ENCODE measurements at regions not wholly inside any gene's neighbourhood (a gene's known extent, or its start where the extent isn't known, plus 50 kb on each side); places are given as distances from the start of the nearest gene placed in this dataset.

DNA sequence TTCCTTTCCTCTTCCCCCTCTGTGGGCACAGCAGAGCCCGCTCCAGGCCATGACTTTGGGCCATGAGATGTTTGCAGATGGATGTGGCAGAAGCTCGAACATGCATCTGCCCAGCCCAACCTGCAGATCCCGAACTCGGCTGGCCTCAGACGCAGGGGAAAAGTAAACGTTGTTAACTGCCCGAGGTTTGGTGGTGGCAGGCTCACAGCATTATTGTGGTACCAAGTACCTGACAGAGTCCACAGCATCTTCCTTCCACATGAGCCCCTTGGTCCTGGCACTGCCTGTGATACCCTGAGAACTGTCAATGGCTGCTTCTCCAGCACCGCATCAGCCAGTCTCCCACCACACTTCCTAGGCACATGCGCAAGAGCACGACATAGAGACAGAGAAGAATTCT, 424.3 kb downstream of the OCA2 start:
- Histone ChIP-seq H3K27me3 (no peaks in the 10 kb centered on the region), H3K4me3 (replicated peaks in 1 of 3) (no peak overlapping the region), H3K4me1 (no peaks in the 10 kb centered on the region), H3K9me3 (no peaks in the 10 kb centered on the region), H3K27ac (no peak overlapping the region), H3K36me3 (no peaks in the 10 kb centered on the region)
- TF ChIP-seq CTCF (IDR thresholded peaks at IDR 0.05) = no peak
- TF ChIP-seq POLR2A (IDR thresholded peaks at IDR 0.05) = no peak
- no peak for DNase-seq
- intact Hi-C loops (cut with DNase I) = no loop called here
- 69 to 84% methylated on average over 10 of the region's 10 CpGs for WGBS, 2 donors

DNA sequence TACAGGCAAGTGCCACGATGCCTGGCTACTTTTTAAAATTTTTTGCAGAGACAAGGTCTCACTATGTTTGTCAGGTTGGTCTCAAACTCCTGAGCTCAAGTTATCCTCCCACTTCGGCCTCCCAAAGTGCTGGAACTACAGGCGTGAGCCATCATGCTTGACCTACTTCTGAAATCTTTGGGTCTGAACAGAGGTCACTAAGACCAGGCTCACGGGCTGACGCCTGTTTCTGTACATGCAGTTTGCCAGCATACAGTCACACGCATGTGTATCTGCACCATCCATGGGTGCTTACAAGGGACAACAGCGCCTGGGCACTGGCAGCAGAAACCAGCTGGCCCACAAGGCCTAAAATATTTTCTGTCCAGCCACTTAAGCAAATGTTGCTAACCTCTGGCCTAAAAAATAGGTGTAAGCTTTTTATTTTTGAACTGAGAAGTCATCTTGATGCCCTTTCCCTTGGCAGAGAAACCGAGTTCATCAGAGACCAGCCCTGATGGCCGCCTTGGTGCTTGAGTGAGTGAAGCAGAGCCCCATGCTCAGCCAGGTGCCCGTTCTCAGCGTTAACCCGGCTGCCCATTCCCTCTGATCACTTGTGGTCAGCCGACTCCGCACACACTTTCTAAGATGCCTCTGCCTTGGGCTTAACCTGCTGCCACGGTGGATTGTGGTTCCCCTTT, 425.2 kb downstream of the OCA2 start:
- Histone ChIP-seq H3K27me3 (no peaks in the 10 kb centered on the region), H3K4me1 (no peaks in the 10 kb centered on the region), H3K9me3 (no peaks in the 10 kb centered on the region), H3K4me3 (replicated peaks in 1 of 3) (no peak overlapping the region), H3K27ac (no peak overlapping the region), H3K36me3 (no peaks in the 10 kb centered on the region)
- intact Hi-C loops (cut with DNase I) = no loop called here
- no peak for DNase-seq
- TF ChIP-seq POLR2A (IDR thresholded peaks at IDR 0.05) (no peak), CTCF (IDR thresholded peaks at IDR 0.05) (no peak)
- WGBS, 2 donors = 91 to 92% methylated on average over 15 of the region's 15 CpGs

GRCh38 chr15:27672537-27672936, 426.6 kb downstream of the OCA2 start:
- Histone ChIP-seq H3K27ac (no peak overlapping the region), H3K4me3 (replicated peaks in 1 of 3) (no peak overlapping the region), H3K9me3 (no peaks in the 10 kb centered on the region), H3K27me3 (no peaks in the 10 kb centered on the region), H3K4me1 (no peaks in the 10 kb centered on the region), H3K36me3 (no peaks in the 10 kb centered on the region)
- intact Hi-C loops (cut with DNase I) = no loop called here
- WGBS, 2 donors = 90 to 95% methylated on average over 6 to 8 of the region's 8 CpGs
- TF ChIP-seq POLR2A (IDR thresholded peaks at IDR 0.05) (no peak), CTCF (IDR thresholded peaks at IDR 0.05) (no peak)
- DNase-seq = no peak

- intact Hi-C loops (cut with DNase I) = no loop called here
- no peak for DNase-seq
- no peak overlapping the region for H3K27ac ChIP-seq
- no peaks in the 10 kb centered on the region for H3K9me3 ChIP-seq
- WGBS, 2 donors = 52 to 58% methylated on average over 13 of the region's 13 CpGs
- H3K4me3 ChIP-seq (replicated peaks in 1 of 3) = no peak overlapping the region
- H3K36me3 ChIP-seq = no peaks in the 10 kb centered on the region
- H3K4me1 ChIP-seq = no peaks in the 10 kb centered on the region
- H3K27me3 ChIP-seq = no peaks in the 10 kb centered on the region
- TF ChIP-seq POLR2A (IDR thresholded peaks at IDR 0.05) (no peak), CTCF (IDR thresholded peaks at IDR 0.05) (no peak)
Observed at GRCh38 chr15:27671819-27672437, 427.2 kb downstream of the OCA2 start.

DNA sequence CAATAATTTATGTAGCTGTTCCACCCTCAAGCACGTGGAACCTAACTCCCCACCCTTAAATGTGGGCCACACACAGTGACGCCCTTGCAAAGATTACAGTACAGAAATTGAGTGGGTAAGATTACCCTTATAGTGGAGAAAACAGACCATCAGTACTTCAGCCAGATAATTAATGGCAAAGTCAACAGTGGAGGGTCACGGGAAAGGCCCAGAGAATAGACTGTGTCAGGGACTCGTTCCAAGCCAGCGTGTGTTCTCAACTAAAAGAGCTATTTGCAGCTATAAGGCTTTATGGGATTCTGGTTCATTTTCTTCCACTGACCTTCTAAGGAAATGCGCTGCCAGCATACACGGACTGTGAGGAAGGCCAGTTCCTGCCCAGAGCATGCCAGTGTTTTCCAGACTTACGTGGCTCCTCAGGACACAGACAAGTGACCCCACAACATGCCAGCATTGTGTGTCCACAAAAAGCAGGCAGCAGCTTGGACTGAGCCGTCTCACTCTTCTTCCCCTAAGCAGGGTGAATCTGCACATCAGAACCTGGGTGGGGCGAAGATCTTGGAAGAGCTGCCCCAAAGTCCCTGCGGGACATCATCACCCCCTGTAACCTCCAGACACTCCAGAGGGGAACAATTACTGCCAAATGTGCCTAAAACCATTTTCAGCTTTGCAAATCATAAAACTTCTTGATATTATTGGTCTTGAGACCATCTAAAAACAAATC, 428.5 kb downstream of the OCA2 start:
- no peak for DNase-seq
- no peaks in the 10 kb centered on the region for H3K36me3 ChIP-seq
- no peak overlapping the region for H3K27ac ChIP-seq
- H3K9me3 ChIP-seq = no peaks in the 10 kb centered on the region
- intact Hi-C loops (cut with DNase I) = no loop called here
- H3K27me3 ChIP-seq = no peaks in the 10 kb centered on the region
- WGBS, 2 donors = 54 to 68% methylated on average over 11 of the region's 11 CpGs
- no peak overlapping the region for H3K4me3 ChIP-seq (replicated peaks in 1 of 3)
- TF ChIP-seq POLR2A (IDR thresholded peaks at IDR 0.05) (no peak), CTCF (IDR thresholded peaks at IDR 0.05) (no peak)
- H3K4me1 ChIP-seq = no peaks in the 10 kb centered on the region

Measured in thyroid gland (tissue), 4 donors.